ENCODE measurements at regions not wholly inside any gene's neighbourhood (a gene's known extent, or its start where the extent isn't known, plus 50 kb on each side); places are given as distances from the start of the nearest gene placed in this dataset.
"Not testable (repeated sequence)": the region's sequence is repeated elsewhere in the genome, so short reads cannot be mapped to it uniquely, and the experiment has no call there.

DNA sequence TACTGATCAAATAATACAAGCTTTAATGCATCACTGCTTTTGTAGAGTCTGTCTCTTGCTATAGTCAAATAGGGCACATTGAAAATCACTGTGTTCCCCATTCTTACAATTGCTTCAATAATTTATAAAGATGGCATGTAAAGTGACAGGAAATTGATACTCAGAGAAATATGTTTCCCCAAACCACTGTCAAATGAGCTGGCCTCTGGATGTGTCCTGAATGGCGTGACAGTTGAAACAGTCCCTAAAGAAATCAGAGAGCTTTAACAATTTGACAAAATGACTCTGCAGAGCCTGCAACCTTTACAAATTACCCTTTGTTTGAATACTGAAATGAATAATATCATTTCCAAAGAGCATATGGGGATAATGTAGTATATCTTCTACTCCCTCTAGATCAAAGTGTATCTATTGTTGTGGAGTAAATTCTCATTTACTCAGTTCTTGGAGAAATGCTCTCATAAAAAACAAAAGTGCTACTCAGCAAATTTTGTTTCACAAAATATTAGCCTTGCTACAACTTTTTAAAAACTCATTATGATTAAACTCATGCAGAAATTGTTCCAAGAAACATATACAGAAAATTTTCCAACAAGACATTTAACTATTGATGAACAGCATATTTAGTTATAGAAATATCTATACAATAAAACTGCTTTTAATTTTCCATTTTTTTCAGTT, 763.2 kb upstream of the SPRY2 start:
- FAIRE-seq, result no peak

DNA sequence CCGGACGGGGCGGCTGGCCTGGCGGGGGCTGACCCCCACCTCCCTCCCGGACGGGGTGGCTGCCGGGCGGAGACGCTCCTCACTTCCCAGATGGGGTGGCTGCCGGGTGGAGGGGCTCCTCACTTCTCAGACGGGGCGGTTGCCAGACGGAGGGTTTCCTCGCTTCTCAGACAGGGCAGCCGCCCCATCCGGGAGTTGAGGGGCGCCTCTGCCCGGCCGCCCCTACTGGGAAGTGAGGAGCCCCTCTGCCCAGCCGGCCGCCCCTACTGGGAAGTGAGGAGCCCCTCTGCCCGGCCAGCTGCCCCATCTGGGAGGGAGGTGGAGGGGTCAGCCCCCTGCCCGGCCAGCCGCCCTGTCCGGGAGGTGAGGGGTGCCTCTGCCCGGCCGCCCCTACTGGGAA, 761.1 kb upstream of the SPRY2 start:
- not testable (repeated sequence) for FAIRE-seq

DNA sequence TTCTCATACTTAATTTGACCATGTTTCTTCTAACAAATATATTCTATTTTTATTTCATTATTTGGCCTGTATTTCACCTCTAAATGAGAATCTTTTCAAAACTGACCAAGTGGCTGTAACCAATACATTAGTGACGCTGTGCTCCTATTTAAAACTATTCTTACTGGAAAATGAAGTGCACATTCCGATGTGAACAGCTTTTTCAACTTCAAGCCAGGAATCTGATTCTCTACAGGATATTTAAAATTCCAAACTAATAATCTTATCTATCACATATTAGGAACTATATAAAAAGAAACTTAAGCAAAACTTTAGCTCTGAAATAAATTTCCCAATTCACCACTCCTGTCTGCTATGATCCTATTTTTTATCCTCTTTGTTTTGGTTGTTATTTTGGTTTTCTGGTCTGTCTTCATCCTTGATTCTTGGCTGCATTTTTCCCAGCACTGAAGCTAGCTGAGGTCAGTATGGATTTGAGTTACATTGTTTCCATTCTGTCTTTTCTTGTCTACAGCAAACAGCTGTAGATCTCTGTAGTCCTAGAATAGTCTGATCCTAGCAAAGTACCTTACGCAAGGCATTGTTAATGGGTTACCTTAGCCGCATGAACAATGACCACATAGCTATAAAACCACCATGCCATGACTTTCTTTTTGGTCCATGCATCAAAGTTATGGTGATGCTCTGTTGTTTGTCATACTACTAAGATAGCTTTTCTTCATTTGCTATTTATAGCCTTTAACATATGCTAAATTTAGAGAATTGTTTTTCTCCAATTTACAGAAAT, 748.6 kb upstream of the SPRY2 start:
- no peak for FAIRE-seq

DNA sequence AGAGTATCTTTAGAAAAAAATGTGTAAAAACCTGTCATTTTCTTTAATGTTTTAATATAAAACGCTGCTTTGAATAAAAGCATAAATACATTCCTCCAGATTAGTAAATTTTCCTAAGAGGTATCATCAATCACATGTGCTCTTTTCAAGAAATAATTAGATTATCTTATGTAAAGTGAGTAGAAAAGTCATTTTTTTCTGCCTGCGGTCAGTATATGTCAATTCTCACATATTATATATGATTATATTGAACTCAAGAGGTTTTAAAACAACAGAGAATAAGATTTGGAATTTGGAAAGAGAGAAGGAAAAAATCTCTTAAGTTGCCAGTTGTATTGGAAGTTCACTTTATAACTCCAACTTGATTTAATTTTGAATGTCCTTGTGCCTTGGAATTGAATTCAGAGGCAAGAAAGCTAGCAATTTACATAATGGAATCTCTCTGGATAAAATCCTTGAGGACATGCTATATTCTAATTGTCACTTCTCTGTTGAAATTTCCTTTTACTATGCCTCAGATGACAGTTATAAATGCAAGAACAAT, 740.1 kb upstream of the SPRY2 start:
- no peak for FAIRE-seq

DNA sequence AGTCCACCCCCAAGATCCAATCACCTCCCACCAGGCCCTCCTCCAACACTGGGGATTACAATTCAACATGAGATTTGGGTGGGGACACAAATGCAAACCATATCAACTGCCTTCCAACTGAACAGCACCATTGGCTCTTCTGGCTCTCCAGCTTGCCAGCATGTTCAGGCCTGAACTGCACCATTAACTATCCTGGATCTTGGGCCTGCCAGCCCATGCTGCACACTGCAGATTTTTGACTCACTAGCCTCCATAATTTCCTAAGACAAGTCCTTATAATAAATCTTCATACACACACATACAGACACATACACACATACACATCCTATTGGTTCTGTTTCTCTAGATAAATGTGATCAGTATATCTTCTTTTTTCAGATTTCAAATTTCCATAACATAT, 737.1 kb upstream of the SPRY2 start:
- FAIRE-seq, result no peak

DNA sequence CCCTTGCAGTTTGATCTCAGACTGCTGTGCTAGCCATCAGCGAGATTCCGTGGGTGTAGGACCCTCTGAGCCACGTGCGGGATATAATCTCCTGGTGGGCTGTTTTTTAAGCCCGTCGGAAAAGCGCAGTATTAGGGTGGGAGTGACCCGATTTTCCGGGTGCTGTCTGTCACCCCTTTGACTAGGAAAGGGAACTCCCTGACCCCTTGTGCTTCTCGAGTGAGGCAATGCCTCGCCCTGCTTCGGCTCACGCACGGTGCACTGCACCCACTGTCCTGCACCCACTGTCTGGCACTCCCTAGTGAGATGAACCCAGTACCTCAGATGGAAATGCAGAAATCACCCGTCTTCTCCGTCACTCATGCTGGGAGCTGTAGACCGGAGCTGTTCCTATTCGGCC, 728.9 kb upstream of the SPRY2 start:
- FAIRE-seq, result not testable (repeated sequence)

DNA sequence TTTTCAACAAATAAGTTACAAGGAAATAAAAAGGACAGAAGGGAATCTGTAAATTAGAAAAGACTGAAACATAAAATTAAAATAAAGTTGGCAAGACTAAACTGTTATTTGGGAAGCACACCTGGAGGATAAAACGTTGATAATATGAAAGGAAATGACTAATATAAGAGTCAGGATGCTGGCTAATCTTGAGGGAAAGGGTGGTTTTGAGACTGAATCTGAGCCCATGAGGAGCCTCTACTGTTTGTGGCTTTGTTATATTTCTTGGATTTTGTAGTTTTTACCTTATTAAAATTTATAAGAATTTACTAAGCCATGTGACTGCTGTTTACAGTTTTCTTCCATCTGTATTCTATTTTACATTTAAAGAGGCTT, 718.0 kb upstream of the SPRY2 start:
- FAIRE-seq, result no peak

DNA sequence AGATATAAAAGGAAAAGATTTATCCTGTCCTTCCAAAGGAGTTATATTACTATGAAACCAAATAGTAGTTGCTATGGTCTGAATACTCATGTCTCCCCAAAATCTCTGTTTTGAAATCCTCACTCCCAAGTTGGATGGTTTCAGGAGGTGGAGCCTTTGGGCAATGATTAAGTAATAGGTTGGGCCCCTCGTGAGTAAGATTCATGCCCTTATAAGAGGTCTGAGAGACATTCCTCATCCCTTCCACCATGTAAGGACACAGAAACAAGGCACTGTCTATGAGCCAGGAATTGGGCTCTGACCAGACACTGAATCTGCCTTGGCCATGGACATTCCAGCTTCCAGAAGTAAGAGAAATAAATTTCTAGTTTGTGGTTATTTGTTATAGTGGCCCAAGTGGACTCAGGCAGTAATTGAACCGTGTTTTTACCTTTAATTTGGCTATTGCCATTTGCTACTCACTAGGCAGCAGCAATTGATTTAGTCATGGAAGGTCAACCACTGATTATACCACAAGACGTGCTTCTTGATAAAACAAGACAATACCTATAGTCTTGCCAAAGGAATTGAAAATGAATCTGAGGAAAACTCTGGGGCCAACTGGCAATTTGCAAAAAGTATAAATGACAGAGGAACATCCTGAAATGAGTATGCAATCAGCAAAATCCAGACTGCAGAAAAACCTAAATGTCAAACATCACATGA, 717.4 kb upstream of the SPRY2 start:
- FAIRE-seq, result no peak

DNA sequence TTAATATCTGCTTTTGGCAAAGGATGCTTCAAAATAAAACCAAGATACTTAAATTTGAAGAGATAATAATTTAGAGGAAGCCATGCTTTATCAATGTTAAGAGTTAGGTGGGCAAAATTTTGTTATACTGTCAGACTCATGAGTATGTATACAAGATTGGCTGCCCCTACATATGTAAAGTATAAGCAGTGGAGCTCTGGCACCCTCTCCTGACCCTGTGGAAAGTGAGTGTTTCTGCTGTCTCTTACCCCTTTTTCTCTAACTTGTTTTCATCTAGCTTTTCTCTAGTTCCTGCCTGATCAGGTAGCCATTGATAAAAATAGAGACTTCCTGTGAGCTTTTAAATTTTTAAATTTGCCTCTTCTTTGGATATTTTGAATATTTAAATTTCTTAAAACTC, 710.9 kb upstream of the SPRY2 start:
- no peak for FAIRE-seq

DNA sequence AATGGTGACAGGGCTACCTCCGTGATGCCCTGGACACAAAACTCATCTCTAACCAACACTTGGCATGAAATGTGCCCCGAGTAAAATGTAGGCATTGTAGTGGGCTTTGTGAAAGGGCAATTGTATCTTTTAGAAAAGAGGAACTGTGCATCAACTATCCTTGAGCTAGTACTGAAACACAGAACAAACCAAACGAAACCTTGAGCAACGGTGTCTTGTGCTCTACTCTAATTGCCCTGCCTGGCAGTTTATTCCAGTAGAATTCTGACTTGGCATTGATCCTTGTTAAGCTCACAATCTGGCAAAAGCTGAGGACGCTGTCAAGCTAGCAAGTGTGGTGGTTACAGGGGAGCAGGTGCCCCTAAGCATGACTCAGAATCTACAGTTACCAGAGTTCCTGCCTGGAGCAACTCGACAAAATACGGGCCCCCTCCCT, 707.1 kb upstream of the SPRY2 start:
- FAIRE-seq, result no peak

DNA sequence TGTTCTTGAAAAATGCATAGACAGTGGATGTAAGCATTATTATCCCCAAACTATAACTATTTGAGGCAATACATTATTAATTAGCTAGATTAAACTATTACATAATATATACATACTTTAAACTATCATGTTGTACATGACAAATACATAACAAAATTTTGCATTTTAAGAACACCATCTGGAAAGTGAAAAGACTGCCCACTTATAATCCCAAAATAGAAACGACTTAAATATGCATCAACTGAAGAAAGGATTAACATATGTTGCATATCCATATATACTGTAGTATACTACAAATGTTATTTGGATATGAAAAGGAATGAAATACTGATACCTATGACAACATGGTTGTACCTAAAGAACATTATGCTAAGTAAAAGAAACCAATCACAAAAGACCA, 700.8 kb upstream of the SPRY2 start:
- FAIRE-seq, result no peak

DNA sequence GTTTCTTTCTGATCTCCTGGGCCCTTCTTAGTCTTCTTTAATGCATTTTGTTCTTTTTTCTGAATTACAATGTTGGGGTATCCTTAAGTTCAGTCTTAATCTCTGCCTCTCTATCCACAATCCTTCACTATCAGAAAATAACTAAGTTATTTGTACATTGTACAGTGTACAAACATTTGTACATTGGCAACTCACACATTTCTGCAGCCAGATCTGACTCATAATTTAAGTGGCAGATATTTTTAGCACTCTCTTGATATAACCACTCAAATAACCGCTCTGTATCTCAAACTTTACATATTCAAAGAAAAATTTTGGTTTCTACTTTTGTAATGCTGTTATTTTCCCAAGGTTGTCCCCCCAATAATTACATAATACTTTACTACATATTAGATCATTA, 691.1 kb upstream of the SPRY2 start:
- no peak for FAIRE-seq

DNA sequence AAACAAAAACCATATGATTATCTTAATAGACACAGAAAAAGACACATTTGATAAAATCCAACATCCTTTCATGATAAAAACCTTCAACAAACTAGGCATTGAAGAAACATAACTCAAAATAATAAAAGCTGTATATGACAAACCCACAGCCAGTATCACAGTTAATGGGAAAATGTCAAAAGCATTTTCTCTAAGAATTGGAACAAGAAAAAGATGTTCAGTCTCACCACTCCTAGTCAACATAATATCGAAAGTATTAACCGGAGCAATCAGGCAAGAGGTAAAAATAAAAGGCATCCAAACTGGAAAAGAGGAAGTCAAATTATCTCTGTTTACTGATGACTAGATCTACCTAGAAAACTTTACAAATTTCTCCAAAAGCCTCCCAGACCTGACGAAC, 684.2 kb upstream of the SPRY2 start:
- peak; percentile 65 for FAIRE-seq

DNA sequence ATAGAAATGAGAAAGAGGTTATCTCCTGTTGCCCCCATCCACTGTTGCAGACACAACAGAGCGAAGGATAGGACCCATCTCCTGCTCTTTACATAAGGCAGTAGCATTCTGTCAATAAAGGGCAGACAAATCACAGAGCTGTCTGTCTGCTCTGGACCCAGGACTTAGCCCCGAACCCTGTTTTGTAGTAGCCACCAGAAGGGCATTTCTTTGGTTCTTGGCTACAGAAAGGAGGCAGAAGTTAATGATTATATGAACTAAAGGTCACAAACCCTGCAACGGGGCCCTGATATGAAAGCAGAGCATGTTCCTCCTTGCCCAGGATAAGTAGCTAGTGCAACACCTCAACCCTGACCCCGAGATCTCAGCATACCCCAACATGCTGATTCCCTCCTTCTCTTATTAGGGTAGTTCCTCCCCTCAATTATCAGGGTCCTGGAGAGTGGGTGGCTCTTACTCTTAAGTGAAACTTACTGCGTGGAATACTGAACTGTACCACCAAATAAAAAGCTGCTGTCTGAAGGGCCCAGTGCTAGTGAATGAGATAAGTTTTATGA, 680.4 kb upstream of the SPRY2 start:
- FAIRE-seq, result no peak

DNA sequence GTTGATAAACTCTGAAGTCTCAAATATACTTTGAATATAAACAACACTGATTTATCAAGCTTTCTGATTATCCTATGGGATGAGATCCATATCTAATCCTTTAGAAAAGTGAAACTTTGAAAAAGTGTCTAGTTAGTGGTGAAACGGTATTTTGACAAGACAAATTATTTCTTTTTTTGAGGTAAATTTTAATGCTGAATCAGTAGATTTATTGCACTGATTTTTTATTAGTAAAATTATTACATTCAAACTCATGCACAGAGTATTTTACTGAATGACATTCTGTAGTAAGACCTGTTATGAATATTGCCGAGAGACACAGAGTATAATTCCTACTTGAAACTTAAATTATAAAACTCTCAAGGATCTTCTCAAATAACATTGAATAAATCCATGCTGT, 679.1 kb upstream of the SPRY2 start:
- FAIRE-seq, result no peak

DNA sequence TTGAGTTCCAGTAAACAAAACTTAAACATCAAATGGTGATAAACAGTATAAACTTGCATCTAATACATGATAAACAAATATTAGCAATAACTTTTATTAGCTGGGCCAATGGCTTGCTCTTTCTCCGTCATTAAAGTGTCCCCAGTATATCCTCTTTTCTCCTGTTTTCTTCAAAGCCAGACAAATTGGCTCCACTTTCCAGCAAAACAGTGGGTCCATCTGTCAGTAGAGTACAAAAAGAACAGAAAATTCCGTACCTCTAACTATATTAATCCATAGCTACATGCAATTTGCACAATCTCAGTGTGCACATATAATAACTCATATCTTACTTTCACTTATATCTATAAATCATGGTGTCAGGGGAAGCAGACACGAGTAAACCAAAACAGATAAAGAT, 678.0 kb upstream of the SPRY2 start:
- no peak for FAIRE-seq

DNA sequence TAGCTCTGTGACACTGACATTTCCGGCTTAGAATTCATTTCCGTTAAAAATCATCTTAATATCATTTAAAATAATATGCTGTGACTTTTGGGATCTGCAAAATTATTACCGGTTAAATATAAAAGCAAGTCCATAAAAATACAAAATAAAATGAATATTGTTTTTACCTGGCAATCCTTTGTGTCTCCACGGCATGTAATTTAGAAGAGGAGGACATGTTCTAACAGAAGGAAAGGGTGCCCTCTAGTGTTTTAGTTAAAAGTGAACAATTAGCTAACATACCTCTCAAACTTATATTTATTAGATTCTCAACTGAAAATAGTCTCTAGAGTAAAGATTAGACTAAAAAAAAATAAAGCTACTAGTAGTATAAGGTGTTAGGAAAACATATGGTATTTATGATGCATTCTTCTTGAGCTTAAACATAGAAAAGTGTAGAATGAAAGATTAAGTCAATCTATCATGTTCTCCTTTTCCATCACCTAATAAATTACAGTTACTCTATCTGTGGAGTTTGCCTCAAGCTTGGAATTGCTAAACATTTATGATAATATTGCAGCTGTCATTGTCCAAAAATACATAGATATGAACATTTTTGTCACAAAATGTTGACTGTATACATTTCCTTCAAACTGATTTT, 676.7 kb upstream of the SPRY2 start:
- peak; percentile 51 for FAIRE-seq

DNA sequence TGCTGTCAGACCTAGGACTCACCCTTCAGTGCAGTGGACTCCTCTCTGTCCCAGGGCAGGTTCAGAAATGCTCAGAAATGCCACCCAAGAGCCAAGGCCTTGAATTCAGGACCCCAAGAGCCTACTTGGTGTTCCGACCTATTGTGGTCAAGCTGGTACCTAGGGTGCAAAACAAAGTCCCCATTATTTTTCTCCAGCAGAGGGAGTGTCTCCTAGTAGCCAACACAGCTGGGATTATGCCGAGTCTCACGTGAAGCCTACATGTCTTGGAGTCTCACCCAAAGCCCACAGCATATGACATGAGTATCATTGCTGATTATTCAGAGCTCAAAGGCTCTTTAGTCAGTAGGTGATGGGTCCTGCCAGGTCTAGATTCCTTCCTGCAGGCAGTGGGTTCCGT, 671.1 kb upstream of the SPRY2 start:
- no peak for FAIRE-seq

DNA sequence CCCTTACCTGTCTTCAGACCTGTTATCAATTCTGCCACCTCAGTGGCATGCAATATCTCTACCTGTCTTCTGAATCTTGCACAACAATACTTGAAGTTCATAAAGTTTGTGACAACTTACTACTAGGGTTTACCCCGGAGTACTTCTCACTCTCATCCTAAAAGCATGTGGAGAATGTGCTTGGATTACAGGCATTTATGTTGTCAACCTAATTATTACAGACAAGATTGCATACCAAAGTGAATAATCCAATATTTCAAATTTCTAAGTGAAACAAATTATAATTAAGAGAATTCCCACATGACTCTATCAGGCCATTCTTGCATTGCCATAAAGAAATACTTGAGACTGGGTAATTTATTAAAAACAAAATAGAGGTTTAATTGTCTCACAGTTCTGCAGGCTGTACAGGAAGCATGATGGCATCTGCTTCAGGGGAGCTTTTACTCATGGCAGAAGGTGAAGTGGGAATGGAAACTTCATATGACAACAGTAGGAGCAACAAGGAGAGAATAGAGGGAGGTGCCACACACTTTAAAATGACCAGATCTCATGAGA, 661.0 kb upstream of the SPRY2 start:
- no peak for FAIRE-seq

DNA sequence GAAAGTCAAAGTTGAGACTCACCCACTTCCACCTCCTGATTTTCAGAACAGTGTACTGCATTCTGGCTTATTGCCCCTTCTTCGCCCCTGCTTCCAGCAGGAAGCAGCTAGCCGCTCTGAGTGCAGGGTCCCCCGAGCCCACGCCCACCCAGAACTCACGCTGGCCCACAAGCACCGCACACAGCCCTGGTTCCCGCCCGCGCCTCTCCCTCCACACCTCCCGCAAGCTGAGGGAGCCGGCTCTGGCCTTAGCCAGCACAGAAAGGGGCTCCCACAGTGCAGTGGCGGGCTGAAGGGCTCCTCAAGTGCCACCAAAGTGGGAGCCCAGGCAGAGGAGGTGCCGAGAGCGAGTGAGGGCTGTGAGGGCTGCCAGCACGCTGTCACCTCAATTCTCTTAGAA, 657.7 kb upstream of the SPRY2 start:
- FAIRE-seq, result not testable (repeated sequence)

DNA sequence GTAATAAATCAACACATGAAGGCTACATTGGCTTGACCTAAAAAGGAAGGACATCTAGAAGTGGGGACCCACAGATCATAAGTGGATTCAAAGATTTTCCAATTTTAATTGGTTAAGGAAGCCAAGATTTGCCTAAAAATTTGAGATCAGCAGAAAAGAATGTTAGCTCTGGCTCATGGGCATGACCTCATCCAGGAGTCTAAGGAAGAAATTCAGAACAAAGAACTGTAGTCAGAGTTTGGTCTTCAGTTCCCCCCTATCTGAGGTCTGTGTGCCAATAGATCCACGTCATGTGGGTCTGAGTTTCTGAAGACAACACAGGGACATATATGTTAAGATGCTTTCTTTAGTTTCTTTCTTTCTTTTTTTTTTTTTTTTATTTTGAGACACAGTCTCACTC, 648.8 kb upstream of the SPRY2 start:
- no peak for FAIRE-seq

DNA sequence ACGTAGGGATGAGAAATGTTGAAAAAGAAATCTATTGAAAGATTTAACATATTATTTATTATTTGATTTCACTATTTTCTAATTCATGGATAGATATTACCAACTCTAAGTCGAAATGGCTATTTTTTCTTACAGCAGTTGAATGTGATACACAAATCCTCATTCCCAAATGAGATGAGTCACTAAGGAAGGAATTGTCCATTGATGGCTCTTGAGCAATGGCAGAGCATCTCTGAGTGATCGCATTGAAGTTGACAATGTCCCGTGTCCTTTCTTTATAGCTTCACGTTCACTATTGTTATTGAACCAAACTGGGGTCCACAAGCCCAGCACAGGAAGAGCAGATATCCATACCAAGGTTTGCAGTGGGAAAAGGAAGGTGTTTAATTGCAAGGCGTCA, 648.3 kb upstream of the SPRY2 start:
- no peak for FAIRE-seq
